WTC11 (cell line): ENCODE measurements at regions not wholly inside any gene's neighbourhood (a gene's known extent, or its start where the extent isn't known, plus 50 kb on each side); places are given as distances from the start of the nearest gene placed in this dataset.

ENCODE experiments used
- ATAC-seq: fragments of 200-7000 bp; cut with Tn5 transposase; 2 replicates; pipeline ENCODE4 v1.10.0; 2021; ENCODE audit warnings: mild to moderate bottlenecking, moderate library complexity
- CTCF ChIA-PET: fragments of 300-600 bp; sonication (Branson Sonifier 250); formaldehyde crosslinking; loops from one replicate; lab custom pipeline; 2021; ENCODE audit warnings: antibody characterized with exemption; lab: Charles Lee
- POLR2A ChIA-PET: fragments of 350-600 bp; sonication (Branson Sonifier 250); formaldehyde crosslinking; loops from one replicate; lab custom pipeline; 2021; ENCODE audit warnings: antibody characterized with exemption; lab: Charles Lee
- DNase-seq: peaks from one replicate; pipeline ENCODE4 v3.0.0; 2021; ENCODE audit warnings: low spot score
- H3K27ac Mint-ChIP-seq: 2 replicates; pipeline ENCODE4 v1.8.0; 2021; ENCODE audit warnings: mixed read lengths
- H3K27me3 Mint-ChIP-seq: 2 replicates; pipeline ENCODE4 v1.8.0; 2021; ENCODE audit warnings: low read depth, mild to moderate bottlenecking, moderate library complexity, mixed read lengths
- H3K36me3 Mint-ChIP-seq: 2 replicates; pipeline ENCODE4 v1.8.0; 2021; ENCODE audit warnings: mixed read lengths
- H3K4me1 Mint-ChIP-seq: 2 replicates; pipeline ENCODE4 v1.8.0; 2022; ENCODE audit warnings: mixed read lengths
- H3K4me3 Mint-ChIP-seq: 2 replicates; pipeline ENCODE4 v1.8.0; 2021; ENCODE audit warnings: mild to moderate bottlenecking, moderate library complexity, mixed read lengths
- H3K9me3 Mint-ChIP-seq: 2 replicates; pipeline ENCODE4 v1.8.0; 2021; ENCODE audit warnings: mixed read lengths
- EMX1 ChIP-seq: fragments of 250-450 bp; sonication (Bioruptor Pico); IDR thresholded peaks from 2 replicates; pipeline ENCODE4 v1.8.0; 2021; ENCODE audit warnings: mild to moderate bottlenecking
- FOXK1 ChIP-seq: sonication (generic); formaldehyde crosslinking; IDR thresholded peaks from 2 replicates; pipeline ENCODE4 v1.8.0; 2022; ENCODE audit warnings: mild to moderate bottlenecking, moderate library complexity, missing genetic modification reagents
- GTF2I ChIP-seq: fragments of 250-450 bp; sonication (Bioruptor Pico); conservative IDR thresholded peaks from 2 replicates; pipeline ENCODE4 v1.4.0; 2021; ENCODE audit warnings: mild to moderate bottlenecking
- IRF1 ChIP-seq: sonication (generic); formaldehyde crosslinking; IDR thresholded peaks from 2 replicates; pipeline ENCODE4 v1.8.0; 2023; ENCODE audit warnings: missing genetic modification reagents
- MLX ChIP-seq: sonication (generic); formaldehyde crosslinking; IDR thresholded peaks from 2 replicates; pipeline ENCODE4 v1.8.1; 2023; ENCODE audit warnings: mild to moderate bottlenecking, missing genetic modification reagents, moderate library complexity
- MXD4 ChIP-seq: fragments of 250-450 bp; sonication (Bioruptor Pico); IDR thresholded peaks from 2 replicates; pipeline ENCODE4 v1.8.0; 2021; ENCODE audit warnings: mild to moderate bottlenecking, moderate library complexity, borderline replicate concordance
- MYBL2 ChIP-seq: sonication (generic); formaldehyde crosslinking; IDR thresholded peaks from 2 replicates; pipeline ENCODE4 v1.8.1; 2023; ENCODE audit warnings: mild to moderate bottlenecking, moderate library complexity, missing genetic modification reagents
- NFYB ChIP-seq: sonication (generic); formaldehyde crosslinking; conservative IDR thresholded peaks from 2 replicates; pipeline ENCODE4 v1.8.0; 2022; ENCODE audit warnings: low read depth, missing genetic modification reagents
- OVOL2 ChIP-seq: fragments of 250-450 bp; sonication (Bioruptor Pico); IDR thresholded peaks from 2 replicates; pipeline ENCODE4 v1.9.0; 2021; ENCODE audit warnings: mild to moderate bottlenecking, borderline replicate concordance
- PRDM15 ChIP-seq: sonication (generic); formaldehyde crosslinking; IDR thresholded peaks from 2 replicates; pipeline ENCODE4 v1.8.0; 2022; ENCODE audit warnings: missing genetic modification reagents
- PRRX2 ChIP-seq: fragments of 250-450 bp; sonication (Bioruptor Pico); IDR thresholded peaks from 2 replicates; pipeline ENCODE4 v1.8.0; 2021; ENCODE audit warnings: mild to moderate bottlenecking
- TEAD4 ChIP-seq: sonication (generic); formaldehyde crosslinking; IDR thresholded peaks from 2 replicates; pipeline ENCODE4 v1.8.0; 2022; ENCODE audit warnings: mild to moderate bottlenecking, missing genetic modification reagents
- TP53 ChIP-seq: sonication (generic); formaldehyde crosslinking; IDR thresholded peaks from 2 replicates; pipeline ENCODE4 v1.8.1; 2023; ENCODE audit warnings: mild to moderate bottlenecking, missing genetic modification reagents
- ZBTB43 ChIP-seq: sonication (generic); formaldehyde crosslinking; IDR thresholded peaks from 2 replicates; pipeline ENCODE4 v1.8.1; 2023; ENCODE audit warnings: mild to moderate bottlenecking, missing genetic modification reagents
- ZNF219 ChIP-seq: sonication (generic); formaldehyde crosslinking; IDR thresholded peaks from 2 replicates; pipeline ENCODE4 v1.8.0; 2023; ENCODE audit warnings: missing genetic modification reagents, mild to moderate bottlenecking, borderline replicate concordance
- ZNF396 ChIP-seq: fragments of 250-450 bp; sonication (Bioruptor Pico); IDR thresholded peaks from 2 replicates; pipeline ENCODE4 v1.8.0; 2021; ENCODE audit warnings: mild to moderate bottlenecking, moderate library complexity, borderline replicate concordance
- ZNF416 ChIP-seq: fragments of 250-450 bp; sonication (Bioruptor Pico); IDR thresholded peaks from 2 replicates; pipeline ENCODE4 v1.9.0; 2021; ENCODE audit warnings: mild to moderate bottlenecking, inconsistent platforms
- ZNF423 ChIP-seq: fragments of 250-450 bp; sonication (Bioruptor Pico); IDR thresholded peaks from 2 replicates; pipeline ENCODE4 v2.1.2; 2022; ENCODE audit warnings: mild to moderate bottlenecking, moderate library complexity
- ZSCAN18 ChIP-seq: fragments of 250-450 bp; sonication (Bioruptor Pico); IDR thresholded peaks from 2 replicates; pipeline ENCODE4 v2.1.2; 2022; ENCODE audit warnings: mild to moderate bottlenecking, moderate library complexity
- TF ChIP-seq, protein P1 (sequence below): sonication (generic); formaldehyde crosslinking; IDR thresholded peaks from 2 replicates; pipeline ENCODE4 v1.8.0; 2023; ENCODE audit warnings: missing genetic modification reagents, mild to moderate bottlenecking, borderline replicate concordance
- TF ChIP-seq, protein P2 (sequence below): sonication (generic); formaldehyde crosslinking; conservative IDR thresholded peaks from 2 replicates; pipeline ENCODE4 v1.8.1; 2023; ENCODE audit warnings: mild to moderate bottlenecking, low read depth, missing genetic modification reagents, moderate library complexity

DNA sequence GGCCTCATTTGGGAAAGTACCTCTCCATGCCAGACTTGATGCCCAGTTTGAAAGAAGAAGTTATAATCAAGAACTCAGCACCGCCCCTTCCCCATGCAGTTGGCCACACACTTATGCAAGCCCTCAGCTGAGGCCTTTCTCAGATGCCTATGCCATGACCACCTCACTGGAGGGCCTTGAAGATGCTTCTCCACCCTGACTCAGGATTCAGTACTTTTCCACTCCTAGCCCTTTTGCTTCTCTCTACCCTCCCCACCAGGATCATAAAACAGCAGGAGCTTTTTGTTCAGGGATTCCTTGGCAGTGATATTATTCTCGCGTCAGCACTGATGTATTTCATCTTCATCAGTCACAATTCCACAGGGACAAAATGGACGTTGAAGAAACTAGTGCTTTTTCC, 313.5 kb downstream of the PYDC2 start:
- ChIA-PET CTCF (no interaction called here), POLR2A (no interaction called here)
- H3K27me3 Mint-ChIP-seq, result no peaks in the 10 kb centered on the region; the same call in 1 of the 2 replicates
- ATAC-seq (no peak; the same call in 1 of the 2 replicates), DNase-seq (no peak)
- H3K9me3 Mint-ChIP-seq, result peaks cover 39% of the 10 kb centered on the region
- H3K36me3 Mint-ChIP-seq, result peaks cover 23% of the 10 kb centered on the region
- peaks cover 13% of the 10 kb centered on the region for H3K4me1 Mint-ChIP-seq
- TF ChIP-seq IRF1 (CRISPR knock-in tag) (no peak), ZNF423 (CRISPR knock-in tag) (no peak), GTF2I (CRISPR knock-in tag) (no peak), MXD4 (no peak), ZNF416 (CRISPR knock-in tag) (no peak), TP53 (no peak), OVOL2 (no peak), ZSCAN18 (CRISPR knock-in tag) (no peak), TEAD4 (no peak), ZNF219 (CRISPR knock-in tag) (no peak), EMX1 (CRISPR knock-in tag) (no peak), PRRX2 (CRISPR knock-in tag) (no peak), MYBL2 (CRISPR knock-in tag) (no peak), ZNF396 (CRISPR knock-in tag) (no peak), MLX (CRISPR knock-in tag) (no peak), ZBTB43 (no peak)
- TF ChIP-seq, protein P1, sequence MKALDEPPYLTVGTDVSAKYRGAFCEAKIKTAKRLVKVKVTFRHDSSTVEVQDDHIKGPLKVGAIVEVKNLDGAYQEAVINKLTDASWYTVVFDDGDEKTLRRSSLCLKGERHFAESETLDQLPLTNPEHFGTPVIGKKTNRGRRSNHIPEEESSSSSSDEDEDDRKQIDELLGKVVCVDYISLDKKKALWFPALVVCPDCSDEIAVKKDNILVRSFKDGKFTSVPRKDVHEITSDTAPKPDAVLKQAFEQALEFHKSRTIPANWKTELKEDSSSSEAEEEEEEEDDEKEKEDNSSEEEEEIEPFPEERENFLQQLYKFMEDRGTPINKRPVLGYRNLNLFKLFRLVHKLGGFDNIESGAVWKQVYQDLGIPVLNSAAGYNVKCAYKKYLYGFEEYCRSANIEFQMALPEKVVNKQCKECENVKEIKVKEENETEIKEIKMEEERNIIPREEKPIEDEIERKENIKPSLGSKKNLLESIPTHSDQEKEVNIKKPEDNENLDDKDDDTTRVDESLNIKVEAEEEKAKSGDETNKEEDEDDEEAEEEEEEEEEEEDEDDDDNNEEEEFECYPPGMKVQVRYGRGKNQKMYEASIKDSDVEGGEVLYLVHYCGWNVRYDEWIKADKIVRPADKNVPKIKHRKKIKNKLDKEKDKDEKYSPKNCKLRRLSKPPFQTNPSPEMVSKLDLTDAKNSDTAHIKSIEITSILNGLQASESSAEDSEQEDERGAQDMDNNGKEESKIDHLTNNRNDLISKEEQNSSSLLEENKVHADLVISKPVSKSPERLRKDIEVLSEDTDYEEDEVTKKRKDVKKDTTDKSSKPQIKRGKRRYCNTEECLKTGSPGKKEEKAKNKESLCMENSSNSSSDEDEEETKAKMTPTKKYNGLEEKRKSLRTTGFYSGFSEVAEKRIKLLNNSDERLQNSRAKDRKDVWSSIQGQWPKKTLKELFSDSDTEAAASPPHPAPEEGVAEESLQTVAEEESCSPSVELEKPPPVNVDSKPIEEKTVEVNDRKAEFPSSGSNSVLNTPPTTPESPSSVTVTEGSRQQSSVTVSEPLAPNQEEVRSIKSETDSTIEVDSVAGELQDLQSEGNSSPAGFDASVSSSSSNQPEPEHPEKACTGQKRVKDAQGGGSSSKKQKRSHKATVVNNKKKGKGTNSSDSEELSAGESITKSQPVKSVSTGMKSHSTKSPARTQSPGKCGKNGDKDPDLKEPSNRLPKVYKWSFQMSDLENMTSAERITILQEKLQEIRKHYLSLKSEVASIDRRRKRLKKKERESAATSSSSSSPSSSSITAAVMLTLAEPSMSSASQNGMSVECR (CRISPR knock-in tag), result no peak
- no peak overlapping the region for H3K27ac Mint-ChIP-seq
- H3K4me3 Mint-ChIP-seq, result no peak overlapping the region

DNA sequence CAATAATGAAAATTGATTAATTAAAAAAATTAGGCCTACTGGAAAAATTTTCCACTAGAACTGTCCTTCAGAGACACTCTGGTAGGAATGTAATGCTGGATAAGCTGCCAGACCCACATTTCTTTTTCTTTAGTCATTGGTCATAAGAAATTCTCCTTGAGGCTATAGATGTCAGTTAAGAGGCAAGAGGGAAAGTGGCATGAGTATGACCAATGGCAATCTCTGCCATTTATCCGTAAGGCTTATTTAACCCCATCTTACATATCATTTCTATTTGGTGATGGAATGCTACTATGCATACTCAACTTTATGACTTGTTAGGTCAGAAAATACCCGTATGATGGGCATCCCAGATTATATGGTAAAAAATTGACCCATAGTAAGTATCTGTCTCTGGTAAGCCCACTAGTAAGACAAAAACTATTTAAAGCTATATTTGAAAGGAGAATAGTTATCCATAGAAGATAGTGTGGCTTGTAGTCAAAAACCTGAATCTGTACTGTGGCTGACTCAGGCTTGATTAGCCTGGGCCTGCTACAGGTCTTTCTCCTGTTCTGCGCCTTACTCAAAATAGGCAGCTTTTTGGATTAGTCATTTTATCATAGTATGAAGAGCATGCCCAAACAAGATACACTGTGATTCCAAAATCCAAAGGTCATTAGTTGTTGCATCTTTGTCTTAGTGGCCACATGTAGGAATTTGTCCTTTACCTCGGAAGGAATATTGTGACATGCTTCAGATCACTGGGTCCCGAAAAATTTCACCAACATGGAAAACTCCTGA, 314.7 kb downstream of the PYDC2 start:
- ChIA-PET CTCF (no interaction called here), POLR2A (no interaction called here)
- Mint-ChIP-seq H3K4me1 (peaks cover 5% of the 10 kb centered on the region), H3K27me3 (no peaks in the 10 kb centered on the region; the same call in 1 of the 2 replicates), H3K4me3 (no peak overlapping the region), H3K27ac (no peak overlapping the region), H3K9me3 (peaks cover 39% of the 10 kb centered on the region), H3K36me3 (peaks cover 23% of the 10 kb centered on the region)
- ATAC-seq (no peak), DNase-seq (no peak)
- no peak for TF ChIP-seq NFYB (CRISPR knock-in tag)
- TF ChIP-seq FOXK1 (CRISPR knock-in tag), result no peak
- no peak for TF ChIP-seq PRDM15
- no peak for TF ChIP-seq EMX1 (CRISPR knock-in tag)
- TF ChIP-seq, protein P2, sequence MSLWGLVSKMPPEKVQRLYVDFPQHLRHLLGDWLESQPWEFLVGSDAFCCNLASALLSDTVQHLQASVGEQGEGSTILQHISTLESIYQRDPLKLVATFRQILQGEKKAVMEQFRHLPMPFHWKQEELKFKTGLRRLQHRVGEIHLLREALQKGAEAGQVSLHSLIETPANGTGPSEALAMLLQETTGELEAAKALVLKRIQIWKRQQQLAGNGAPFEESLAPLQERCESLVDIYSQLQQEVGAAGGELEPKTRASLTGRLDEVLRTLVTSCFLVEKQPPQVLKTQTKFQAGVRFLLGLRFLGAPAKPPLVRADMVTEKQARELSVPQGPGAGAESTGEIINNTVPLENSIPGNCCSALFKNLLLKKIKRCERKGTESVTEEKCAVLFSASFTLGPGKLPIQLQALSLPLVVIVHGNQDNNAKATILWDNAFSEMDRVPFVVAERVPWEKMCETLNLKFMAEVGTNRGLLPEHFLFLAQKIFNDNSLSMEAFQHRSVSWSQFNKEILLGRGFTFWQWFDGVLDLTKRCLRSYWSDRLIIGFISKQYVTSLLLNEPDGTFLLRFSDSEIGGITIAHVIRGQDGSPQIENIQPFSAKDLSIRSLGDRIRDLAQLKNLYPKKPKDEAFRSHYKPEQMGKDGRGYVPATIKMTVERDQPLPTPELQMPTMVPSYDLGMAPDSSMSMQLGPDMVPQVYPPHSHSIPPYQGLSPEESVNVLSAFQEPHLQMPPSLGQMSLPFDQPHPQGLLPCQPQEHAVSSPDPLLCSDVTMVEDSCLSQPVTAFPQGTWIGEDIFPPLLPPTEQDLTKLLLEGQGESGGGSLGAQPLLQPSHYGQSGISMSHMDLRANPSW (CRISPR knock-in tag), result no peak
